HEK293T (cell line): ENCODE measurements at regions not wholly inside any gene's neighbourhood (a gene's known extent, or its start where the extent isn't known, plus 50 kb on each side); places are given as distances from the start of the nearest gene placed in this dataset.

ENCODE experiments used
- FOXA1 ChIP-seq: fragments of 450-650 bp; IDR thresholded peaks from 2 replicates; pipeline ENCODE4 v1.6.1; 2016; ENCODE audit warnings: mild to moderate bottlenecking
- FOXK2 ChIP-seq: fragments of 450-650 bp; IDR thresholded peaks from 2 replicates; pipeline ENCODE4 v1.6.1; 2016; ENCODE audit warnings: mild to moderate bottlenecking
- SUZ12 ChIP-seq: fragments of 450-650 bp; IDR thresholded peaks from 2 replicates; pipeline ENCODE4 v1.6.1; 2016; ENCODE audit warnings: mild to moderate bottlenecking

- TF ChIP-seq FOXK2 (no peak), SUZ12 (no peak), FOXA1 (no peak)
These were observed 304.7 kb upstream of the ROBO2 start for GRCh38 chr3:76735152-76735551.
